NCI-H2029 treated with DMSO at 0.1 percent for 48 hours (cell line): ENCODE measurements at regions not wholly inside any gene's neighbourhood (a gene's known extent, or its start where the extent isn't known, plus 50 kb on each side); places are given as distances from the start of the nearest gene placed in this dataset.

Experiments used
- DNase-seq: peaks from one replicate; lab custom pipeline; 2025; lab: John Stamatoyannopoulos, UW

GRCh38 chr4:135210341-135210740, 1008.8 kb upstream of the PABPC4L start:
- no peak for DNase-seq

DNA sequence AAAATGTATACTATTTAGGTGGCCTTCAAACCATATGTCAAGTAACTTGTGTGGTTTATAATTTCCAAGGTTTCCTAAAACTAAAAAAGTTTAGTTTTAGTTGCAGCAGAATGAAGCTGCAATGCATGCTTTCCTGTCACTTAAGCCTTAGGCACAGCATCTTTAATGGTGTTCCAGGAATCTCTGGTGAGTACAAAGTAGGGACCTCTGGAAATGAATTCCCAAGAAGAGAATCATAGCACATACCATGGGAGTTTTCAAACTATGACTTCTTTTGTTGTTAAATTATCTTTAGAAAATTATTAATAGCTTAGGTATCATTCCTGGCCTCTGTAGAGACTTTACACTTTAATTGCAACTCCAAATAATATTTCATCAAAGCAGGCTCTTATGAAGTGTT, 1005.9 kb upstream of the PABPC4L start:
- DNase-seq: no peak

GRCh38 chr4:135204311-135204710, 1002.7 kb upstream of the PABPC4L start:
- no peak for DNase-seq

DNA sequence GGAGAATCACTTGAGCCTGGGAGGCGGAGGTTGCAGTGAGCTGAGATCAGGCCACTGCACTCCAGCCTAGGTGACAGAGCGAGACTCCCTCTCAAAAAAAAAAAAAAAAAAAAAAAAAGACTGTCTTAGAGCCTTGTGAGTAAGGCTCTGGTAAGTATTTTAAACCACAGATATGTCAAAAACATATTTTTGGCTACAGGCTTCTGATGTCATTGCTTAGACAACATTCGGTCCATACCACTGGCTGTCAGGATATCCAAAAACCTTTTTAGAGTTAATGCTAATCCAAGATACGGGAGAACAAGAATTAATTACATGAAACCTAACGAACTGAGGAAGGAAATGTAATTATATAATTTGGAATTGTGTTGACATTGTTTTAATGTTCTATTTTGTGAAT, 999.5 kb upstream of the PABPC4L start:
- DNase-seq: no peak

- DNase-seq: no peak
Observed at GRCh38 chr4:135197641-135198040, 996.1 kb upstream of the PABPC4L start.

- no peak for DNase-seq
Observed at GRCh38 chr4:135194477-135194876, 992.9 kb upstream of the PABPC4L start.

DNA sequence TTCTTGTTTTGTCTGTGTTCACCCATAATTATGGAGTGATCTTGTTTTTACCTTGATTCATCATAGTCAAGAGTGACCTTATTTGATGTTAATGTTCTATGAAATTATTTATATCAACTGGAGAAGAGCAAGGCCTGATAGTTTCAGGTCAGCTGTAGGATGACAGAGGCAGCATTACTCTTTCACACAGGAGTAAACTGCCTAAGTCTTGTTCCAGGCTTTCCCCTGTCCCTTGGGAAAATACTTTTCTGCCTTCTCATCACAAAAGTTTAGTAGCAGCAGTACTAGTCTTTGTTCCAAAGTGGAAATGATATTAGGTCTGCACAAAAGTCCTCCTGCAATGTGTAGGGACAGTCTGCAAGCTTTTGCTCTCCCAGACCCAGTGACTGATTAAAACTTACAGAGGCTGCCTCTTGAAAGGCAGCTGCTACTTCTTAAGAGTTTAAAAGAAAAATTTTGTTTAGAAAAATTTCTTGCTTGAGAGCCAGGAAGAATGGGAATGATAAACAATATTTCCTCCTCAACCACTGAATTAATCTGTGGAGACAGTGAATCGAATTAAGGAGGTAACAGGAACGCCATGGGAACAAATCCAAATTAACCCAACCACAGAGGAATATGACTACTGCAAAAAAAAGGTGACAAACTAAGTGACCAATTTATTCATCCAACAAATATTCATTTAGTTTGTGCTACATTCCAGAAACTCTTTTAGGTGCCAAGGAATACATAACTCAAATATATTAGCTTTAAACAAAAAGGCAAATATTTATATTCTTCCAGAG, 991.4 kb upstream of the PABPC4L start:
- no peak for DNase-seq

DNA sequence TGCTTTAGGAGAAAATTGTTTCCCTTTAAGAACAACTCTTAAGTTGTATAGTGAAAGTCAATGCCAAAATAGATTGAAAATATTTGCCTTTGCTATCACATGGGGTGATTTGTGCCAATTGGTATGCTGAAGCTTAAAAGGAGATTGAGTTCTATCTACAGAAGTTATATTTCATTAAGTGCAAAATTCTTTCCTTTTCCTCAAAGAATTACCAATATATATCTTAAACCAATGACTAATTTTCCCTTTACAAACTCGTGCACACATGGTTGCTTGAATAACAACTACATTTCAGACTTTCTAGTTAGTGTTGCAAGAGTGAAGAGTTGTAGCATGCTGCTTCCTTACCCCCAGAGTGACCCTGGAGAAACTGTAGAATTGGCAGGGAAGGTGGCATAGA, 990.0 kb upstream of the PABPC4L start:
- DNase-seq: no peak

GRCh38 chr4:135186002-135186401, 984.4 kb upstream of the PABPC4L start:
- no peak for DNase-seq

DNA sequence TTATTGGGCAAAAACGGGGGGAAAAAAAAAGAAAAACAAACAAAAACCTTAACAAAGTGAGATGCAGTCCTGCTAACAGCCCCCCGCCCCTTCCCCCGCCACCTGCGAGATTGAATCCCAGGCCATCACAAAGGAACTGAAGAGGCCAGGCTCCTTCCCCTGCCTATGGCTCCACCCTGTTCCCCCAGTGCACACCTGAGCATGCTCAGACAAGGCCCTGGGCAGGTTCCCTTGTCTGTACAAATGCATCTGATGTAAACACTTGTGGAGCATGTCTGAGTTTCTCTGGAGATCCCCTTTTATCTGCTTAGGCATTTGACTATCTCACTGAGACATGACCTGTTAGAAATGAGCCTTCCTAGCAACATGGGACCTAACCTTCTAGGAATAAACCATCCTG, 983.7 kb upstream of the PABPC4L start:
- DNase-seq: no peak

DNA sequence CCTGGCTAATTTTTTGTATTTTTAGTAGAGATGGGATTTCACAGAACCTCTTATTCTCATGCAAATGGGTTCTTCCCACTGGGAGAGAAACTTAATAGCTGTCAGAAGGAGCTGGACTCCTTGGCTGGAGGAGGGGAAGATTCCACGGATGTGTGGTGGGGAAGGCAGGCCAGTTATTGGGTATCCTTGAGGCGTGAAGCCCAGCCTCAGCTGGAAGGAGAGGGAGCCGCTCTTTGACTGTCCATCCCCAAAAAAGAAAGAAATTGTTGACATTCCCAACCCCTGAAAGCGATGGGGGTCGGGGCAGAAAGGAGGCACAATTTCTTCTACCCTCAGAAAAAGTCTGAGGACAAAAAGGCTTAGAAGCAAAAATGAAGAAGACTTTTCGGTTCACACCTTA, 983.1 kb upstream of the PABPC4L start:
- no peak for DNase-seq

- DNase-seq: no peak
Observed at GRCh38 chr4:135177321-135177720, 975.7 kb upstream of the PABPC4L start.

DNA sequence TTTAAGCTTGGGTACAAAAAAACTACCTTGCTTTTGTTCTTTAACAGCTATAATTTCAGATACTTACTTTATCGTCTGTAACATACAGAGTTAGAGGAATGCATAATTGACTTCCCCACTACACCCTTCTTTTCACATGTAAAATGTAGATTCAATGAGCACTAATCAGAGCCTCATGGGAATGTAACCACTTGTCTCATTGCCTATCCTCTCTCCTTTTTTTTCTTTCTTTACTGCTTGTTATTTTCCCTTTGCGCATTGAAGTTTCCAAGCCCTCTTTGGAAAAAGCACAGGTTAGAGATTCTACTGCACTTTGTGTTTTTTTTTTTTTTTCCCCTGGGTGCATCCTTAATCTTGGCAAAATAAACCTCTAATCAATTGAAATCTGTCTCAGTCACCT, 965.1 kb upstream of the PABPC4L start:
- DNase-seq: no peak

- DNase-seq: no peak
Observed at GRCh38 chr4:135164601-135165000, 963.0 kb upstream of the PABPC4L start.

DNA sequence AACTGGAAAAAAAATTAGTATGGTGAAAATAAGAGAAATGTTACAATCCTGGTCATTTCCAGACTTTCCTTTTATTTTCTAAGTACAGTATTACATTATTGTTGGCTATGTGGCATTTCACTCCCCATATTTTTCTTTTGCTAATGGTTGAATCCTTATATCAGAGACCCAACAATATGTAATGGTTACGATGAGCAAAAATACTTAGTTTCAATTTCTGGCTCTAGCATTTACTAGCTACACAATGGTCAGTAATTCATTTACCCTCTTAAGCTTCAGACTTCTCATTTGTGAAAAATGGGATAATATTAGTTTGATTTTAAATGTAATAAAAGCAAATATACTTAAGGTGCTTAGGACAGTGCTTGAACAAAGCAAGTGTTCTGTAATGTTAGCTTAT, 942.9 kb upstream of the PABPC4L start:
- no peak for DNase-seq

DNA sequence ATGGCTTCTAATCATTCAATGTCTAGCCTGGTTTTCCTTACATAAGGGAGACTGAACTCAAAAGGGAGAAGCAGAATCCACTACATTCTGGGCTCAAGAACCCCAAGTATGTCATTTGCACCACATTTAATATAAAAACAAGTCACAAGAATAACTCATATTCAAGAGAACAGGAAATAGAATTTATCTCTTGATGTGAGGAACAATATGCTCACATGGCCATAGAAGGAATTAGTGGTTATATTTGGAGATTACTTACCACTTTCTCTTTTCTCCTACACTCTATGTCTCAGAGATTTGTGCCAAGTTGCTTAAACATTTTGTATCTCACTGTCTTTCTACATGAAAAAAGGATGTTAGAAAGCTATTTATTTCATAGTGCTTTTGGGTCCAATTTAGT, 922.6 kb upstream of the PABPC4L start:
- DNase-seq: no peak

DNA sequence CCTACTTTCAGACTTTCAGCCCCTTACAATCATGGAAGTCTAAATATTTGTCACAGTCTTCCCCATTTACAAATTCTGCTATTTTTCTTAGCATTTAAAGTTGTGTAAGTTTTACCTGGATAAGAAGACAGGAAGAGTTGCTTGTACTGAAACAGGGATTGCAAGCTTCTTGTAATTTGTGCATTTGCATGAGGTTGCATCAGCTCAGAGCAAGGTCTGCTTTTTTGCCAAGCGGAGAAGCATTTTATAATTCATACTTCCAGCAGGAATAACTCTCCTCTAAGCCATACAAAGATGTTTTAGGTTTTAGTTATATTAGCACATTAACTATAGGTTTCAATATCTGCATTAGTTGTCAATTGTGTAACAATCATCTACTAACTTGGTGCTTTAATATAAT, 922.0 kb upstream of the PABPC4L start:
- DNase-seq: no peak

- DNase-seq: no peak
Observed at GRCh38 chr4:135122457-135122856, 920.9 kb upstream of the PABPC4L start.

- DNase-seq: no peak
Observed at GRCh38 chr4:135120195-135120594, 918.6 kb upstream of the PABPC4L start.

DNA sequence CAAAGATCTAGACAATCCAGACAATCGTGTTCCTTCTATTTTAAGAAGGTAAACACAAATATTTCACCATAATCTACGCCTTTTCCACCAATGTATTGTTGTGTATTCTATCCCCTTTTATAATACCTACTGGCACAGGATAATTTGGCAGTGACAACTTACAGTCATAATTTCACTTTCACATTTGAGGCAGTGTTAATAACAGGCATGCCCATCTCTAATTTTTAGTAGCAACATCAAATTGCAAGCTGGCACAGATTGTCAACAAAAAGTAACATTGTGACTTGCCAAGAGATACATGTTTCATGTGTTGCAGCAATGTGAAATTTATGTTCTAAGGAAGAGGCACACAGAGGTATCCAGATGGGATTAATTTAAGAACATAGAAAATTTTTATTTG, 912.5 kb upstream of the PABPC4L start:
- no peak for DNase-seq

DNA sequence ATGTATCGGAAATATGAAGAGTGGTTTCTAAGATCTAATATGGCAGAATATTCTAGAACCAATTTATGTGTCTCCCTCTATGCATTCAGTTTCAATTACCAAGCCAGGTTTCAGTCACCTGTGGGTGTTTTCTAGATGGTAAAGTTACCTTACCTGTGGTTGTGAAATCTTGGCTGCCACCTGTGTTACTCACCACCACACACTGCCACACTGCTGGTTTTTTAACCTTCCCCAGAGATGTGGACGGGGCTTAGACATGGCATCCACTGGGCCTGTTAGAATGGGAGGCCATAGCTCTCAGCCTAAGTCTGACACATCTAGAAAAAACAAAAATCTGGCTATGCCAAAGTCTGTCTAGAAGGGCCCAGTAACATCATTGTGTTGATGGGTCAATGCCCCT, 896.5 kb upstream of the PABPC4L start:
- DNase-seq: no peak

GRCh38 chr4:135073389-135073788, 871.8 kb upstream of the PABPC4L start:
- no peak for DNase-seq

DNA sequence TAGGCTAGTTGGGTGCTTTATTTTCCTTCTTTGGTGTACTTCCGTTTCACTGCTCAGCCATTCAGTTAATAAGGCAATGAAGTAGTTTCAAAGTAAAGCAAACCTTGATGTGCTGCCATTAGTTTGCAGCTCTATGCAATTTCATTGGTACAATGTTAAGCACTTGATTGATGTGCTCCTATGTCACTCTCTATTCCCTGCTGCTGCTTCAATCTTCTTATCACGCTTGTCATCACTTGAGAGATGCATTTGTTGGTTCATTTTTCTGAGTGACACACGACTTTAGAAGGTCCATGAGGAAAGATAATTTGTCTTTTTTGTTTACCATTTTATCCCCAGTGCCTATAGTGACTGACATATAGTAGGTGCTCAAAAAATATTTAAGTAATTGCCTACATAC, 871.0 kb upstream of the PABPC4L start:
- DNase-seq: no peak

DNA sequence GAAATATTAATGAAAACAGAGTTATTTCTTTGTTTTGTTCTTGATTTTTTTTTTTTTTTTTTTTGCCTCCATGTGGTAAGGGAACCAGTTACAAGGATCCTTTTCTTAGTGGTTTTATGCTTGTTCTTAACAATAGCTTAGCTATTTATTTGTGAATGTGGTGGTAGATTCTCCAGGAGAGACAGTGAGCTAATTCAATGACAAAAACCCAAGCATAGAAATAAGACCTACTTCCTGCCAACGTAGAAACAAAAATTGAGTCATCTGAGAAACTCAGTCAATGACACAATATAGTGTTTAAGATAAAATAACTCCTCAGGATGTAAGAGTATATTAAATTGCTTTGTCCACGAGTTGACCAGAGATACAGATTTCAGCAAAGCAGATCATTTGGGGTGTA, 863.8 kb upstream of the PABPC4L start:
- DNase-seq: no peak
